Naive thymus-derived CD8-positive, alpha-beta T cell (primary cell): ENCODE measurements at regions not wholly inside any gene's neighbourhood (a gene's known extent, or its start where the extent isn't known, plus 50 kb on each side); places are given as distances from the start of the nearest gene placed in this dataset.
"Not testable (repeated sequence)": the region's sequence is repeated elsewhere in the genome, so short reads cannot be mapped to it uniquely, and the experiment has no call there.

Experiments used
- ATAC-seq, 2 donors: fragments of 150-1000 bp; cut with Tn5 transposase in 1 of 2; sonication (Bioruptor Pico), chemical (Tn5 transposase) in 1 of 2; 1 replicate in 1 of 2; 2 replicates in 1 of 2; pipeline ENCODE4 v1.10.0; 2021; ENCODE audit warnings: mild to moderate bottlenecking in 2 of 2, moderate library complexity in 2 of 2
- POLR2A ChIA-PET: fragments of 350-600 bp; sonication (Branson Sonifier 250); formaldehyde crosslinking; loops from one replicate; lab custom pipeline; 2021; ENCODE audit warnings: antibody characterized with exemption; lab: Charles Lee
- DNase-seq, 10 donors: peaks; one replicate each; pipeline versions ENCODE4 v3.0.0 to v3.0.0-alpha.2; 2020 to 2022
- H3K27ac Mint-ChIP-seq, 10 donors: one replicate each; pipeline ENCODE4 v1.8.0; 2020 to 2022; ENCODE audit warnings: mild to moderate bottlenecking in 10 of 10, mixed read lengths in 10 of 10, moderate library complexity in 4 of 10, inconsistent platforms in 1 of 10
- H3K27me3 Mint-ChIP-seq, 5 donors: one replicate each; pipeline ENCODE4 v1.8.0; 2021 to 2022; ENCODE audit warnings: mixed read lengths in 5 of 5
- H3K36me3 Mint-ChIP-seq, 3 donors: one replicate each; pipeline ENCODE4 v1.8.0; 2020 to 2022; ENCODE audit warnings: mixed read lengths in 3 of 3, mild to moderate bottlenecking in 2 of 3, inconsistent platforms in 1 of 3
- H3K4me1 Mint-ChIP-seq, 4 donors: one replicate each; pipeline ENCODE4 v1.8.0; 2021 to 2022; ENCODE audit warnings: mixed read lengths in 4 of 4
- H3K4me3 Mint-ChIP-seq, 10 donors: one replicate each; pipeline ENCODE4 v1.8.0; 2020 to 2022; ENCODE audit warnings: mild to moderate bottlenecking in 10 of 10, mixed read lengths in 10 of 10, moderate library complexity in 6 of 10, inconsistent platforms in 1 of 10
- H3K9me3 Mint-ChIP-seq, 9 donors: one replicate each; pipeline ENCODE4 v1.8.0; 2020 to 2022; ENCODE audit warnings: mixed read lengths in 9 of 9, mild to moderate bottlenecking in 3 of 9, inconsistent platforms in 1 of 9, moderate library complexity in 1 of 9

DNA sequence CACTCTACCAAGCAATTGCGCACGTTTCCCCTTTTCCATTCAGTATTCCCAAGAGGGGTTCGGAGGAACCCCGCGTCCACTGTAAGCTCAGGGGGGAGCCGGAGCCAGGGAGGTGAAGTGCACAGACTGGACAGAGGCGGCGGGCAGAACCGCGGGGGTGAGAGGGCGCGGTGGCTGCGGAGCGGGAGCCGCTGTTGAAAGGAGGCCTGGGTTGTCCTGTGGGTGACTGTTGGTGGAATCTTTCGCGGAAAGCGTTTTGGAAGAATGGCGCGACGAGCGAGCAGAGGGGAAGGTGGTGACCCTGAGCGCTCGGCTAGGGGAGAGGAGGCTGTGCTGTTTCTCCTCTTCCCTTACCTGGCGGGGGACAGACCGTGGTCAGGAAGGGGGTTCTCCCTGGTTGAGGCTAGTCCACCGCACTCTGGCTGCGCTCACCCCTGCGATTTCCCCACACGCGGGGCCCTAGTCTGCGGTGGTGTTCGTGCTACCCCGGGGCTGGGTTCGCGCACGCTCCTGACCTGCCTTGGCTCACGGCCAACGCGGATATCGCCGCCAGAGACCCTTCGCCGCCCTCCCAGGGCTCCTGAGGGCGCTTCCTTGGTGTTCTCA lies 92.8 kb downstream of the PRKAB2 start:
- ATAC-seq: peak; percentile 17 to 24
- peaks cover 0 to 10% (median 0%) of the 10 kb centered on the region in 3 donors for H3K36me3 Mint-ChIP-seq
- peak overlapping the region; percentile 61 to 90 (median 74) for H3K4me3 Mint-ChIP-seq
- peaks cover 11 to 38% (median 35%) of the 10 kb centered on the region in 4 donors for H3K4me1 Mint-ChIP-seq
- H3K27me3 Mint-ChIP-seq: peaks cover 40 to 100% (median 82%) of the 10 kb centered on the region in 5 donors
- peak in 6 of 10 donors; percentile 12 to 42 (median 27) for DNase-seq
- peaks cover 0 to 17% (median 5%) of the 10 kb centered on the region in 9 donors for H3K9me3 Mint-ChIP-seq
- peak overlapping the region in 2 of 10 donors; percentile 25 to 45 for H3K27ac Mint-ChIP-seq
- POLR2A ChIA-PET: no interaction called here

DNA sequence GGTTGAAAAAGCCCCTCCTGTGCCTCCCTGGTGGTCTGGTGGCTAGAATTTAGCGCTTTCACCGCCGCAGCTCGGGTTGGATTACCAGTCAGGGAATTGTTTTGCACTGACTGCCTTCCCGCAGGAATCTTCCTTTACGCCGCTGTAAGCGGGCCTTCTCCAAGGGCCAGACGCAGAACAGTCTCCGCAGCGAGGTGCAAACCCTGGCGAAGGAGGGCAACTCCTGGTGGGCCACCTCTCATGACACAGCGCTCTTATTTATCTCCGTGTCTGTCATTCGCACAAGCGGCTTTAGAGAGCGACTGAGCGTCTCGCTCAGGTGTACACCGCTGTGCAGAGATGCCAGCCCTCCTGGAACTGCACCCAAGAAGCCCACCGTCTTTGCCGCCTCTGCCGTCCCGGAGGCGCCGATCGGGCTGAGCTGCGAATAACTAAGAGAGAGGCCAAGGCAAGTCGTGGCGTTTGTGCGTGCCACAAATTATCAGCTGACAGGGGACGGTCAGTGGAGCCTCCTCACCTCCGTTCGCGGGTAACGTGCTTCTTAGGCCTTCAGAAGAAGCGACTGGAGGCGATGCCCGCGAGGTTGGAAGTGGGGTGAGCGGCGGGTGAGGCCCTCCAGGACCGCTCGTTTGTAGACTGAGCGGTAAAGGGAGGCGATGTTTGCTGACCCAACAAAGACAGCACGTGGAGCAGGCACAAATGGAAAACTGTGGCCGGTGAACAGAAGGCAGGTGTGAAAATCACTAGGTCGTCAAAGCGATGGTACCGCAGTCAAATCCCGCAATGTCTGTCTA lies 93.5 kb downstream of the PRKAB2 start:
- POLR2A ChIA-PET: no interaction called here
- Mint-ChIP-seq H3K4me1 (peaks cover 10 to 37% (median 30%) of the 10 kb centered on the region in 4 donors), H3K36me3 (peaks cover 0 to 10% (median 0%) of the 10 kb centered on the region in 3 donors), H3K9me3 (peaks cover 0 to 18% (median 5%) of the 10 kb centered on the region in 9 donors), H3K27me3 (peaks cover 45 to 100% (median 84%) of the 10 kb centered on the region in 5 donors), H3K27ac (peak overlapping the region in 1 of 10 donors; percentile 85), H3K4me3 (peak overlapping the region in 9 of 10 donors; percentile 44 to 90 (median 74))
- DNase-seq: no peak
- no peak for ATAC-seq

DNA sequence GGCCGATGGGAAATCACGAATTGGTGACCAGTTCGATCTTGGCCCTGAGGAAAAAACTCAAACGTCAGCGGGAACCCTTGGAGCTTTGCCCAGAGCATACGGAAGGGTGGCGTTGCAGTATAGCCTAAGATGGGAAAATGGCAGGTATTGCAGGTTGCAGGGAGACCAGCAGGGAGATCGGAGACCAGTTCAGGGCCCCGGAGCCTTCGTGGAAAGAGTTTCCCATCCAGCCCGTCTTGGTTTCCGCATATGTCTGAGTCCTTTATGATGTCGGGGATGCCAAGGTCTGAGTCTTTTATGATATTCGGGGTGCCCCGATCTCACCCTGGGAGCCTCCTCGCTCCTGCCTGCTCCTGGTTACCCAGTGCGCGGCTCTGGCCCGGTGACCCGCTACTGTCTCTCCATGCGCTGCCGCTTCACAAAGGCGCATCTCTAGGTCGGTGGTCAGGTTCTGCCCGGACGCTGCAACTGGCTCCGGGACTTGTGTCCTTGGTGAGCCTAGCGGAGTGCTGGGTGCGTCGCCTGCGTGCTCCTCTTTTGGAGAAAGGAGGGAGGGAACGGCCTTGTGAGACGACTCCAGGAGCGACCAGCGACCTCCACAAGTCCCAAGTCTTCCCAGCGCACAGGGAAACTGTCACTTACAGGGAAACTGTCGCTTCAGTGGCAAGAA lies 94.2 kb downstream of the PRKAB2 start:
- H3K4me1 Mint-ChIP-seq: peaks cover 17 to 38% (median 30%) of the 10 kb centered on the region in 4 donors
- peak overlapping the region in 2 of 10 donors; percentile 16 to 18 for H3K4me3 Mint-ChIP-seq
- peaks cover 0 to 13% (median 3%) of the 10 kb centered on the region in 9 donors for H3K9me3 Mint-ChIP-seq
- no peak for ATAC-seq
- H3K36me3 Mint-ChIP-seq: peaks cover 0 to 10% (median 0%) of the 10 kb centered on the region in 3 donors
- peaks cover 52 to 100% (median 84%) of the 10 kb centered on the region in 5 donors for H3K27me3 Mint-ChIP-seq
- POLR2A ChIA-PET: no interaction called here
- no peak overlapping the region for H3K27ac Mint-ChIP-seq
- no peak for DNase-seq

DNA sequence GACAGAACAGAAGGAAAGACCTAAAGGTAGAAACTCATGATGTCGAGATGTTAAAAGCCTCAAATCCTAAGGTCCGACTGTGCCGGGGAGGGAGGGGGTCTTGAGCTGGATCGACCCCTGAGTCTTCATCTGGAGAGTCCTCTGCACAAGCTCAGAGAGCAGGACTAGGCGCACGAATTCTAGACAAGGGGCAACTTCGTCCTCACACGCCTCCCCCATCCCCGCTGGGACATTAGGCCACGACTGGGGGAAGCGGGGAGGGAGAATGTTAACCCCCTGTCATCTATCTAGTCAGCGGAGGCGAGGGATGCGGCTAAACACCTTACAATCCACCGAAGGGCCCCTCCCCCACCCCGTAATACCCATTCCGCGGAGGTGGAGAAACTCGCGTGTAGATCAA lies 94.7 kb downstream of the PRKAB2 start:
- H3K9me3 Mint-ChIP-seq: peaks cover 0 to 16% (median 3%) of the 10 kb centered on the region in 9 donors
- peak overlapping the region in 1 of 10 donors; percentile 65 for H3K27ac Mint-ChIP-seq
- H3K27me3 Mint-ChIP-seq: peaks cover 55 to 100% (median 83%) of the 10 kb centered on the region in 5 donors
- POLR2A ChIA-PET: no interaction called here
- H3K36me3 Mint-ChIP-seq: peaks cover 0 to 8% (median 0%) of the 10 kb centered on the region in 3 donors
- H3K4me3 Mint-ChIP-seq: peak overlapping the region in 1 of 10 donors; percentile 18
- peaks cover 19 to 44% (median 35%) of the 10 kb centered on the region in 4 donors for H3K4me1 Mint-ChIP-seq
- ATAC-seq (no peak), DNase-seq (no peak)

DNA sequence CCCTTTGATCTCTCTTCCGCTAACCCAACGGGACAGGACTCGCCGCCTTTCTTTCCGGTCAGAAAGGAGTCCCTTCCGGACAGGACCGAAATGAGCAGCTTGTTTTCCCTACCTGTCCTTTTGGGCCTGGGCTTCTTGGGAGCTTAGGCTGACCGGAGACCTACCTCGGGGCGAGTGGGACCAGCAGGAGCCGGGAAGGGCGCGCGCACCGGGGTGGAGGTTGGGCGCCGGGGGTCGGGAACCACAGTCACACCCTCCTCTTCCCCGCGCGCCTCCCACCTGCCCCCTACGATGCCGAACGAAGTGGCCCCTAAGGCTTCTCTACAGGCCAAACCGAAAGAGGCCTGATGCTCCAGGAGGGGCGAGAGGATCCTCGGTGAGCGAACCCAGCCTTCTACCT lies 95.2 kb downstream of the PRKAB2 start:
- peaks cover 53 to 99% (median 82%) of the 10 kb centered on the region in 5 donors for H3K27me3 Mint-ChIP-seq
- H3K4me1 Mint-ChIP-seq: peaks cover 19 to 45% (median 36%) of the 10 kb centered on the region in 4 donors
- peaks cover 0 to 4% (median 0%) of the 10 kb centered on the region in 3 donors for H3K36me3 Mint-ChIP-seq
- peaks cover 0 to 13% (median 0%) of the 10 kb centered on the region in 9 donors for H3K9me3 Mint-ChIP-seq
- POLR2A ChIA-PET: no interaction called here
- DNase-seq (no peak), ATAC-seq (no peak)
- H3K27ac Mint-ChIP-seq: no peak overlapping the region
- H3K4me3 Mint-ChIP-seq: no peak overlapping the region

DNA sequence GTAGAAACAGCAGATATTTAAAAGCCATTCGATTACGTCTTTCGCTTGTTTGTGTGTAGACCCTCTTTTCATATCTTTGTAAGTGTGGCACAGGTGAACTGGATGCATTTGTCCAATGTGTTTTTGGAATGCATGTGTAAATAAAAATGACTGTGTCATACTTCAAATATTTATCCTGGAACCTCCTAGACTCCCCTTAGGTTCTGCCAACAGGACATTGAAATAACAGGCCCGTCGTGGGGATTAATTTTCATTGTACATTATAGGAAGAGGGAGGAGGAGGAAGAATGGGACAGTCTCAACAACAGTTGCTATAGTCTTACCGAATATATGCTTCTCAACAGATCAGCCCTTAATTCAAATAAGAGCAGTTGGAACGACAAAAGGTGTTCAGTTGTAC lies 95.8 kb downstream of the PRKAB2 start:
- POLR2A ChIA-PET: no interaction called here
- H3K27ac Mint-ChIP-seq: no peak overlapping the region
- DNase-seq: no peak
- H3K4me1 Mint-ChIP-seq: peaks cover 19 to 45% (median 36%) of the 10 kb centered on the region in 4 donors
- peaks cover 53 to 96% (median 85%) of the 10 kb centered on the region in 5 donors for H3K27me3 Mint-ChIP-seq
- H3K9me3 Mint-ChIP-seq: peaks cover 0 to 15% (median 0%) of the 10 kb centered on the region in 9 donors
- H3K36me3 Mint-ChIP-seq: peaks cover 0 to 4% (median 0%) of the 10 kb centered on the region in 3 donors
- peak overlapping the region in 1 of 10 donors; percentile 38 for H3K4me3 Mint-ChIP-seq
- ATAC-seq: no peak

DNA sequence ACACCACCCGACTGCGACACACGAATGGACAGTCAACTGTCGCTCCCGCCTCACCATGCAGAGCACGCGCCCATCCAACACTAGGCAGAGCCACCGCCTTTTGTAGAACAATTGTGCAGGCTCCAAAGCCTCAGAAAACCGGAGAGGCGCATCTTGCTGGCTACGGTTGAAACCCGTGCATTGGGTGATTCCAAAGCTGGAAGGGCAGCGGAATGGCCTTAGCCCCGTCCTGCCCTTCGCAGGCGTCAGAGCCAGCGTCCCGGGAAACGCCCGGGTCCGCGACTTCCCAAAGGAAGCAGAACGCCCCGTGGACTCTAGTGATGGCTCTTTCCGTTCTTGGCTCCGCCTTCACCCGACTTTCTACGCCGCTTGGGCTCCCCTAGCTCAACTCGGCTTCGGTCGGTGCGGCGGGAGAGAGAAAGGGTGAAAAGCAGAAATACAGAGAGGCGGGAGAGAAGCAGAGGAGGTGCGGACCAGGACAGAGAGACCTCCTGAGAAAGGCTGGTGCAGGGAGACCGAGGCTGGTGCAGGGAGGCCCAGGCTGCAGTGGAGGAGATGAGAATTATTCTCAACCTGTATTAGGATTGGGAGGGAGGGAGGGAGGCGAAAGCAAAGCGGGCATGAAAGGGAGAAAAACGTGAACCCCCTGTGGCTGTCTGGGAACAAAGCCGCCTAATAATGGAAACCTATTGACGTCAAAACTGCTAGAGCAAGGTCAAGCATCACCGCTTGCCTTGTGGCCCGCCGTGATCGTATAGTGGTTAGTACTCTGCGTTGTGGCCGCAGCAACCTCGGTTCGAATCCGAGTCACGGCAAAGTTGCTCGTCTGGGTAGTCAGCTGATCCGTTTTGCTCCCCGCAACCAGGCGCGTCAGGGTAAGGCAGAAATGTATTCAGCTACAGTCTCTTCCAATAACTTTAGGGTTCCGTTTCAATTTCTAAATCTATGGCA lies 99.5 kb downstream of the PRKAB2 start:
- DNase-seq: peak in 2 of 10 donors; percentile 15 to 30
- H3K9me3 Mint-ChIP-seq: peaks cover 0 to 18% (median 2%) of the 10 kb centered on the region in 9 donors
- peak overlapping the region; percentile 76 to 93 (median 86) for H3K4me3 Mint-ChIP-seq
- H3K4me1 Mint-ChIP-seq: peaks cover 11 to 17% (median 12%) of the 10 kb centered on the region in 4 donors
- POLR2A ChIA-PET: interaction anchor here (1.1 kb wide), 1 partner anchor 12 kb away, joined by 3 read pairs; no protein-coding TSS in a partner anchor
- H3K36me3 Mint-ChIP-seq: peaks cover 0 to 3% (median 0%) of the 10 kb centered on the region in 3 donors
- H3K27me3 Mint-ChIP-seq: peaks cover 34 to 73% (median 66%) of the 10 kb centered on the region in 5 donors
- peak; percentile 77 to 86 for ATAC-seq
- H3K27ac Mint-ChIP-seq: peak overlapping the region in 3 of 10 donors; percentile 38 to 87 (median 49)

DNA sequence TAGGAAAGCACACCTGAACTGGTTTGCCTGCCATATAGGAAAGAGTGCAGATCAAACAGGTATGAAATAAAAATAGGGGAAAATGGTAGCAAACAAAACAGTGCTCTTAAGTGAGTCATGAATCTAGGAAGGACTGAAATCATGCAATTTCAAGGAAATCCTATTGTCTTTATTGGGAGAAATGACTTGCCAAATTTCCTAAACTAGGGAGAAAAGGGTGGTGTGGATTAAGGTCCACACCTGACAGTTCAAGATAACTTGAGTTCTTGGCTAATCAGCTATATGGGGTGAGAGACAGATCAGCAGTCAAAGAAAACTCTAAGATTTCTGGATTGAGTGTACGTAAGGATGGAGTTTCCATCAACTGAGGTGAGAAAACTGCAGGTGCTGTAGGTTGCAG lies 101.1 kb downstream of the PRKAB2 start:
- Mint-ChIP-seq H3K27ac (no peak overlapping the region), H3K9me3 (peaks cover 0 to 16% (median 5%) of the 10 kb centered on the region in 9 donors), H3K4me1 (peaks cover 11 to 17% (median 12%) of the 10 kb centered on the region in 4 donors), H3K27me3 (peaks cover 30 to 62% (median 52%) of the 10 kb centered on the region in 5 donors), H3K4me3 (peak overlapping the region in 1 of 10 donors; percentile 17), H3K36me3 (peaks cover 0 to 3% (median 0%) of the 10 kb centered on the region in 3 donors)
- no peak for DNase-seq
- ATAC-seq: no peak
- POLR2A ChIA-PET: no interaction called here

DNA sequence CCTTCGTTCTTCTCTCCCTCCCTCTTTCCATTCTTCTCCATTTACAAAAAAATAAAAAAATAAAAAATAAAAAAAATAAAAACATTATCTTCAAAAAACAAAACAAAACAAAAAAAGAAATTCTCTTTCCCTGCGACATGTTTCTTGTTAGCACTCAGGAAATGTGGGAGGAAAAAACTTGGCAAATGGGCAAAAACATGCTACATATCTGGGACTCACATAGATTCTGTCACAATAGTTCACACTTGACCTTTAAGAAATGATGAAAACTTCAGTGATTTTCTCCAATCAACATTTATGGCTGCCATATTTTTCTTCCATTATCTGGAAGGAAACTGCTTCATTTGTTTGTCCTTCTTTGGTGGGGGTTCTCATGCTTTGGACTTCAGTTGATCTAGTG lies 109.3 kb downstream of the PRKAB2 start:
- POLR2A ChIA-PET: no interaction called here
- no peak for ATAC-seq
- H3K36me3 Mint-ChIP-seq: peaks cover 0 to 8% (median 0%) of the 10 kb centered on the region in 3 donors
- H3K4me1 Mint-ChIP-seq: peaks cover 0 to 2% (median 0%) of the 10 kb centered on the region in 4 donors
- peaks cover 0 to 31% (median 10%) of the 10 kb centered on the region in 9 donors for H3K9me3 Mint-ChIP-seq
- H3K4me3 Mint-ChIP-seq: no peak overlapping the region
- H3K27me3 Mint-ChIP-seq: peaks cover 0 to 19% (median 16%) of the 10 kb centered on the region in 5 donors
- no peak for DNase-seq
- H3K27ac Mint-ChIP-seq: no peak overlapping the region

DNA sequence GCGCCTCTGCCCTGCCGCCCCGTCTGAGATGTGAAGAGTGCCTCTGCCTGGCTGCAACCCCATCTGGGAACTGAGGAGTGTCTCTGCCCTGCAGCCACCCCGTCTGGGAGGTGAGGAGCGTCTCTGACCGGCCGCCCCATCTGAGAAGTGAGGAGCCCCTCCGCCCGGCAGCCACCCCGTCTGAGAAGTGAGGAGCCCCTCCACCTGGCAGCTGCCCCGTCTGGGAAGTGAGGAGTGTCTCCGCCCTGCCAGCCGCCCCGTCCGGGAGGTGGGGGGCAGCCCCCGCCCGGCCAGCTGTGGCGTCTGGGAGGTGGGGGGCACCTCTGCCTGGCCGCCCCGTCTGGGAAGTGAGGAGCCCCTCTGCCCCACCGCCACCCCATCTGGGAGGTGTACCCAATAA lies 110.4 kb downstream of the PRKAB2 start:
- H3K27me3 Mint-ChIP-seq: peaks cover 0 to 19% (median 16%) of the 10 kb centered on the region in 5 donors
- H3K27ac Mint-ChIP-seq, H3K4me1 Mint-ChIP-seq, DNase-seq, POLR2A ChIA-PET, ATAC-seq, H3K4me3 Mint-ChIP-seq: not testable (repeated sequence)
- peaks cover 0 to 13% (median 4%) of the 10 kb centered on the region in 3 donors for H3K36me3 Mint-ChIP-seq
- H3K9me3 Mint-ChIP-seq: peaks cover 0 to 39% (median 10%) of the 10 kb centered on the region in 9 donors

DNA sequence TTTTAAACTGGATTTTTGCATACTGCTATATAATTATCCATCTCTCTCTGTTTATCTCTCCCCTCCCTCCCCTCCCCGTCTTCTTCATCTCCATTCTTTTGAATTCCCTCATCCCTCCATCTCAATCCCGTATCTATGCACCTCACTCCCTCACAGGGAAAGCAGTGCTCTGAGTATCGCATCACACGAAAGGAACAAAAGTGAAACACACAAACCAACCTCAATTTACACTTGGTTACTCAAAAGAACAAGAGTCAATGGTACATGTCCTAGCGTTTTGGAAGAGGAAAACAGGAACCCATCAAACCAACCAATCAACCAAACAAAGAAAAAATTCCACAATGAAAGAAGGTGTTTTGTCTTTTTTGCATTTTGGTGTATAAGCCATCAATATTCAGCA lies 115.1 kb downstream of the NBPF12 start:
- ATAC-seq (no peak), DNase-seq (no peak)
- Mint-ChIP-seq H3K27me3 (peaks cover 0 to 10% (median 3%) of the 10 kb centered on the region in 5 donors), H3K9me3 (peaks cover 0 to 13% (median 3%) of the 10 kb centered on the region in 9 donors), H3K27ac (no peak overlapping the region), H3K36me3 (peaks cover 0 to 7% (median 5%) of the 10 kb centered on the region in 3 donors), H3K4me1 (peaks cover 0 to 10% (median 2%) of the 10 kb centered on the region in 4 donors), H3K4me3 (no peak overlapping the region)
- POLR2A ChIA-PET: no interaction called here
